ENCODE measurements at regions not wholly inside any gene's neighbourhood (a gene's known extent, or its start where the extent isn't known, plus 50 kb on each side); places are given as distances from the start of the nearest gene placed in this dataset. TPM values are rescaled to one million over a fixed set of nuclear protein-coding genes. Genes with fewer than 3 reads are reported as not detected.
A peak's percentile ranks its signal among the peaks of the same experiment; 100 is the strongest.
"Not testable (repeated sequence)": the region's sequence is repeated elsewhere in the genome, so short reads cannot be mapped to it uniquely, and the experiment has no call there.

DNA sequence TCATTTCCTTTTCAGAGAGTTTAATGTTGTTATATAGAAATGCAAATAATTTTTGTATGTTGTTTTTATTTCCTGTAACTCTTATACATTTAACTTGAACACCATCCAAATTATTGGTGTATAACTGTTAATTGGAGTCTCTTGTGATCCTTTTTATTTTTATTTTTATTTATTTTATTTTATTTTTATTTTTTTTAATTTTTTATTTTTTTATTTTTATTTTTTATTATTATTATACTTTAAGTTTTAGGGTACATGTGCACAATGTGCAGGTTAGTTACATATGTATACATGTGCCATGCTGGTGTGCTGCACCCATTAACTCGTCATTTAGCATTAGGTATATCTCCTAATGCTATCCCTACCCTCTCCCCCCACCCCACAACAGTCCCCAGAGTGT, 71.2 kb upstream of the LYPLAL1 start:
- not testable (repeated sequence) for DNase-seq (ENCODE audit: low spot score in 2 of 2)
- peak; percentile 91 for FAIRE-seq

DNA sequence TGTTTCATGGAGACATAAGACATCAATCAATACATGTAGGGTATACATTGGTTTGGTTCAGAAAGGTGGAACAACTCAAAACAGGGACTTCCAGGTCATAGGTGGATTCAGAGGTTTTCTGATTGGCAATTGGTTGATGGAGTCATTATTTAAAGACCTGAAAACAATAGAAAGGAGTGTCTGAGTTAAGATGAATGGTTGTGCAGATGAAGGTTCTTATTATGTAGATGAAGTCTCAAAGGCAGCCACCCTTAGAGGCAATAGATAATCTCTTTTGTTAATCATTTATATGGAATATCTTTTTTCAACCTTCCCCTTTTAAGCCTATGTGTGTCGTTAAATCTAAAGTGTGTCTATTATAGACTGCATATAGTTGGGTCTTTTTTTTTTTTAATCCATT, 67.8 kb upstream of the LYPLAL1 start:
- no peak for DNase-seq (ENCODE audit: low spot score in 2 of 2)
- FAIRE-seq = no peak

DNA sequence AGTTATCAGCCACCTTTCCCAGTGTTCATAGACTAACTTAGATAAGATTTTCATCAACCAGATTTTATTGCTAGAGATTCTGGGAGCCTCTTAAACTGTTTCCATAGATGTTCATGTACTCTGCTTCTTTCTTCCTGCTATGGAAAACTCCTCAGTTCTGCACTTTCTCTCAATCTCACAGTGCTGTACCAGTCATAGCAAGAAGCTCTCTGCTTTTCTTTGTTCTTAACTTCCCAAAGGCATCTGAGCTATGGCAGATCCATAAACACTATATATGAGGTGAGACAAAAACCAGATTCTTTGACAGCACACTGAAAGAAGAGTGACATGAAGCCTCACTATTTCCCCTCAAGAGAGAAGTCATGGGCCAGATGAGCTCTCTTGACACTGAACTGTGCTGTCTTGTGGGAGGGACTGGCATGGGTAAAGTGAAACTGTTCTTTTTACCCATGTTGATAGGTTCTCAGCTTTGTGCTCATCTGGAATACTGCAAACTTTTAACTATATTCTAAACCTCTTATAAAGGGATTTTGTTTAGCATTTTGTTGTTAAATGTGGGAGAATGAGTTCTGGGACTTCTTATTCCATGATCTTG, 64.2 kb upstream of the LYPLAL1 start:
- FAIRE-seq (no peak), DNase-seq (ENCODE audit: low spot score in 2 of 2) (no peak)

DNA sequence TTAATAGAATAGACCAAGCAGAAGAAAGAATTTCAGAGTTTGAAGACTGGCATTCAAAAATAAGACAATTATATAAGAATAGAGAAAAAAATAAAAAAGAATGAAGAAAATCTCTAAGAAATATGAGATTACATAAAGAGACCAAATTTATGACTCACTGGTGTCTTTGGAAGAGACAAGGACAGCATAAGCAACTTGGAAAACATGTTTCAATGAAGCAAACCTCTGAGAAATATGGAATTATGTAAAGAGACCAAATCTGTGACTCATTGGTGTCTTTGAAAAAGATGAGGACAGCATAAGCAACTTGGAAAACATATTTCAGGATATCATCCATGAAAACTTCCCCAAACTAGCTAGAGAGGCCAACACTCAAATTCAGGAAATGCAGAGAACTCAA, 60.4 kb upstream of the LYPLAL1 start:
- DNase-seq (ENCODE audit: low spot score in 2 of 2) (no peak), FAIRE-seq (no peak)

DNA sequence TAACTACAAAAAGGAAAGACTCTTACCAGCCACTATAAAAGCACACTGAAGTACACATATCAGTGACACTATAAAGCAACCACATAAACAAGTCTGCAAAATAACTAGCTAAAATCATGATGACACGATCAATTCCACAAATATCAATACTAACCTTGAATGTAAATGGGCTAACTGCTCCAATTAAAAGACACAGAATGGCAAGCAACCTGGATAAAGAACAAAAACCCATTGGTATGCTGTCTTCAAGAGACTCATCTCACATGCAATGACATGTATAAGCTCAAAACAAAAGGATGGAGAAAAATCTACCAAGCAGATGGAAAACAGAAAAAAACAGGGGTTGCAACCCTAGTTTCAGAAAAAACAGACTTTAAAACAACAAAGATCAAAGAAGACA, 59.7 kb upstream of the LYPLAL1 start:
- FAIRE-seq (no peak), DNase-seq (ENCODE audit: low spot score in 2 of 2) (no peak)

DNA sequence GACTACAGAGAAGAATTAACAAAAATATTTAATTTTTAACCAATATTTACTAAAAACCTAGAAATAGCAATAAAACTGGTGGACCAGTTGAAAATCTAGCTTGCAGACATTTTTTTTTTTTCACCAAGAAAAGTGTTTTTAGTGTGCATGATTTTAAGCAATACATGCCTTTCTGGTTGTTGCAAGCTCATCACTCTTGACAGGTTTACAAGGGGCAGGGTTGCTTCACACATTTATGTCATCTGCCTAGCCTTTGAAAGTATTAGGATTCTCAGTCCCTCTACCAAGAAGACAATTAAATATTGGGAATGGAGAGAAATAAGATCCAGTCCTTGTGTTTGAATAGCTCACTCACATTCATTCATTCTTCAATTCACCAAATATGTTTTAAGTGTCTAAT, 53.8 kb upstream of the LYPLAL1 start:
- DNase-seq (ENCODE audit: low spot score in 2 of 2) (no peak), FAIRE-seq (no peak)

DNA sequence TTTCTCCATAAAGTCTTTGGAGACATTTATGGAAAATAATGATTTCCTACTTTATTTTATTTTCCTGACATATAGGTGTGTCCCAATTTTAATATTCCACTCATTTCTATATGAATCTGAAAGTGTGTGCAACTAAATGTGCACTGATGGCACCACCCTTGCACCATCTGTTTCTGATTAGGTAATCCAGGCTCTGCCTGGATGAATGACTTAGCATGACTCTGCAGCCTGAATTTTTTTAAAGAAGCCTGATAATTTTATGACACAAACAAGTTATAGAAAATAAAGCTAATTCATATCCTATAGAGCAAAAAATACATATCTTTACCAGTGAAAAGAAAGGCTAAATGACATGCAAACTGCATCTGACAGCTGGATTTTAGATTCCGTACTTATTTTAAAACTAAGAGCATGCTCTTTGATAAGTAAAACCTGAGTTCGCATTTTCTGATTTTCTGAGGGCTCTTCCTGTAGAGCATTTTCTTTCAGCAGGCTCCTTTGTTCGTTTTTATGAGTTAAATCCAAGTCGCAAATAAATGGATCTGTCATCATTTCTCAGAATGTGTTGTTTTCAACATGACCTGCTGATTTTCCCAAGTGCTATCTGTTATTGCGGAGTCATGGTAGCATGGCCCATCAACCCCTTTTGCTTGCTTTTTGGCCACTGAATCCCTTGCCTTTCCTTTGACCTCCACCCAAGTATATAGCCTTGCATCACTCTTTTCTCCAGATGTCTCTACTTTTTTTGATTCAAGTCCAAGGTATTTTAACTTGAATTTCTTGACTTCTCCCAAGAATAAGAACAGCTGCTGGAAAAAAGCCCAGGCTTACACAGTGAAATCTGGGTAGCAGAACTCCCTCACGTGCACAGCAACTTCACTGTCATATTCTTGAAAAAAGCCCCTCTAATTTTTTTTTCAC, 52.8 kb upstream of the LYPLAL1 start:
- FAIRE-seq = no peak

DNA sequence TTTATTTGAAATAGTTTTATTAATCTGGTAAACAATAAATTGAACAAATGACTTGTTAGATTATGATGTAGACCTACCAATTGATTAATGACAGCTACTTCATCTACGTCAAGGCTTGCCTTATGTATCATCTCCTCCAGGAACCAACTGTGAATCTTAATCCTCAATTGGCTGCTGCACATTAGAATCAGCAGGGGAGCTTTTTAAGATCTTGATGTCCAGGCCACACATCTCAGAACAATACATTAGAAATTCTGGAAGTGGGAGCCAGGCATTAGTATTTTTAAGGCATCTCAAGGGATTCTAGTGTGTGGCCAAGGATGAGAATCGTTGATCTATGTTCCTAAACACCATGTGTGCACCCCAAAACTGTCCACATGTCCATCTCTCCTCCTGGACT, 52.0 kb upstream of the LYPLAL1 start:
- FAIRE-seq (no peak), DNase-seq (ENCODE audit: low spot score in 2 of 2) (no peak)

More for the DNA sequence above, 52.8 kb upstream of the LYPLAL1 start:
- no peak for DNase-seq (ENCODE audit: low spot score in 2 of 2)

DNA sequence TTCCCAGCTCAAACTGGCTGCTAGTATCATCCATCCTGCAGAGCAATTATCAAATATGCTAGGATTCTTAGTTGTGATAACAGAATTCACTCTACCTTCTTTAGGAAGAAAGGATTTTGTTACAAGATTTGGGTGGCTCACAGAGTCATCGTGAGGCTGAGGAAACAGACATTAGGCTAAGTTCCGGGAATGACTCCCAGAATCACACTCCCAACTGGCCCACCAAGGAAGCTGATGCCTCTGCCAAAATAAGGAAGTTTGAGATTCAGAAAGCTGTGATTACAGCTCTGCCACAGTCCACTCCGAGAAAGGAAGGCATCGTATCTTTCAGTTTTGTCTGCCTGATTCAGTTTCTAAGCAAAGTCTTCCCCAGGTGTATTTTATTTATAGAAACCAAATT, 50.6 kb upstream of the LYPLAL1 start:
- no peak for DNase-seq (ENCODE audit: low spot score in 2 of 2)

More for the DNA sequence above, 50.6 kb upstream of the LYPLAL1 start:
- no peak for FAIRE-seq

Small RNA genes in the stretch of these regions (small RNA-seq; reads per million reads assigned to genes)
- not detected for gene RF00012
